ENCODE measurements at regions not wholly inside any gene's neighbourhood (a gene's known extent, or its start where the extent isn't known, plus 50 kb on each side); places are given as distances from the start of the nearest gene placed in this dataset.

DNA sequence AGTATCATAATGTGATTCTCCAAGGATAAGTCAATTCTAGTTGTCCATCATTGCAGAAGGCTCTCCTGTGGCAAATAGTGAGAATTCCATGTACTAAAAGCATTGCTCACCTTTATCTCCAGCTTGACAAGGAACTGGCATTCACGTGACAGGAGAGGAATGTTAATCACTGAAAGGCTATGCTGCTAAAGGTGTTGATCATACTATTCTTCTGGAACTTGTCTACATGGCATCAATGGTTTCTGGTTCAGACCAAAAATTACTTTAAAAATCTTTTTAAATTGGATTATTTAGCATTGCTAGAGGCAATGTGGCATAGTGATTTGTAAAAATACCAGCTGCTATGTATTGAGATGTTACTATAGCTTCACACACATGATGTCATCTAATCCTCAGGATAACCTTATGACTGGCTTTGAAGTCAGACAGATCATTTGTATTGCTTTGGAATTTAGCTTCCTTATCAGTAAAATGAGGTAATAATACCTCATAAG, 414.4 kb downstream of the MTX2 start:
- no peaks in the 10 kb centered on the region for H3K4me1 ChIP-seq (ENCODE audit: control insufficient read depth in 4 of 4, insufficient read depth in 4 of 4, low read length in 3 of 4)
- H3K4me3 ChIP-seq (ENCODE audit: low read depth in 1 of 3, low read length in 3 of 3) = no peak overlapping the region
- H3K27me3 ChIP-seq (ENCODE audit: control insufficient read depth in 4 of 4, insufficient read depth in 4 of 4, low read length in 3 of 4) = peaks cover 0 to 25% (median under 1%) of the 10 kb centered on the region in 4 donors
- no peaks in the 10 kb centered on the region for H3K9me3 ChIP-seq (ENCODE audit: control insufficient read depth in 4 of 4, low read length in 3 of 4)
- H3K27ac ChIP-seq (ENCODE audit: low read depth in 1 of 2, low read length in 2 of 2) = no peak overlapping the region
- TF ChIP-seq, protein P1, sequence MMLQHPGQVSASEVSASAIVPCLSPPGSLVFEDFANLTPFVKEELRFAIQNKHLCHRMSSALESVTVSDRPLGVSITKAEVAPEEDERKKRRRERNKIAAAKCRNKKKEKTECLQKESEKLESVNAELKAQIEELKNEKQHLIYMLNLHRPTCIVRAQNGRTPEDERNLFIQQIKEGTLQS (IDR thresholded peaks at IDR 0.05) = no peak
- TF ChIP-seq JUND (IDR thresholded peaks at IDR 0.05) (no peak), GABPA (IDR thresholded peaks at IDR 0.05 in 1 of 2, conservative IDR thresholded peaks at IDR 0.05 in 1 of 2) (no peak), RAD21 (IDR thresholded peaks at IDR 0.05) (no peak), RXRA (IDR thresholded peaks at IDR 0.05) (no peak), FOXA1 (IDR thresholded peaks at IDR 0.05) (no peak), YY1 (IDR thresholded peaks at IDR 0.05) (no peak), NR2F2 (IDR thresholded peaks at IDR 0.05) (no peak)
- TF ChIP-seq, protein P2, sequence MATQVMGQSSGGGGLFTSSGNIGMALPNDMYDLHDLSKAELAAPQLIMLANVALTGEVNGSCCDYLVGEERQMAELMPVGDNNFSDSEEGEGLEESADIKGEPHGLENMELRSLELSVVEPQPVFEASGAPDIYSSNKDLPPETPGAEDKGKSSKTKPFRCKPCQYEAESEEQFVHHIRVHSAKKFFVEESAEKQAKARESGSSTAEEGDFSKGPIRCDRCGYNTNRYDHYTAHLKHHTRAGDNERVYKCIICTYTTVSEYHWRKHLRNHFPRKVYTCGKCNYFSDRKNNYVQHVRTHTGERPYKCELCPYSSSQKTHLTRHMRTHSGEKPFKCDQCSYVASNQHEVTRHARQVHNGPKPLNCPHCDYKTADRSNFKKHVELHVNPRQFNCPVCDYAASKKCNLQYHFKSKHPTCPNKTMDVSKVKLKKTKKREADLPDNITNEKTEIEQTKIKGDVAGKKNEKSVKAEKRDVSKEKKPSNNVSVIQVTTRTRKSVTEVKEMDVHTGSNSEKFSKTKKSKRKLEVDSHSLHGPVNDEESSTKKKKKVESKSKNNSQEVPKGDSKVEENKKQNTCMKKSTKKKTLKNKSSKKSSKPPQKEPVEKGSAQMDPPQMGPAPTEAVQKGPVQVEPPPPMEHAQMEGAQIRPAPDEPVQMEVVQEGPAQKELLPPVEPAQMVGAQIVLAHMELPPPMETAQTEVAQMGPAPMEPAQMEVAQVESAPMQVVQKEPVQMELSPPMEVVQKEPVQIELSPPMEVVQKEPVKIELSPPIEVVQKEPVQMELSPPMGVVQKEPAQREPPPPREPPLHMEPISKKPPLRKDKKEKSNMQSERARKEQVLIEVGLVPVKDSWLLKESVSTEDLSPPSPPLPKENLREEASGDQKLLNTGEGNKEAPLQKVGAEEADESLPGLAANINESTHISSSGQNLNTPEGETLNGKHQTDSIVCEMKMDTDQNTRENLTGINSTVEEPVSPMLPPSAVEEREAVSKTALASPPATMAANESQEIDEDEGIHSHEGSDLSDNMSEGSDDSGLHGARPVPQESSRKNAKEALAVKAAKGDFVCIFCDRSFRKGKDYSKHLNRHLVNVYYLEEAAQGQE (IDR thresholded peaks at IDR 0.05) = no peak
- TF ChIP-seq, protein P3, sequence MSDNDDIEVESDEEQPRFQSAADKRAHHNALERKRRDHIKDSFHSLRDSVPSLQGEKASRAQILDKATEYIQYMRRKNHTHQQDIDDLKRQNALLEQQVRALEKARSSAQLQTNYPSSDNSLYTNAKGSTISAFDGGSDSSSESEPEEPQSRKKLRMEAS (IDR thresholded peaks at IDR 0.05) = no peak
- TF ChIP-seq, protein P4, sequence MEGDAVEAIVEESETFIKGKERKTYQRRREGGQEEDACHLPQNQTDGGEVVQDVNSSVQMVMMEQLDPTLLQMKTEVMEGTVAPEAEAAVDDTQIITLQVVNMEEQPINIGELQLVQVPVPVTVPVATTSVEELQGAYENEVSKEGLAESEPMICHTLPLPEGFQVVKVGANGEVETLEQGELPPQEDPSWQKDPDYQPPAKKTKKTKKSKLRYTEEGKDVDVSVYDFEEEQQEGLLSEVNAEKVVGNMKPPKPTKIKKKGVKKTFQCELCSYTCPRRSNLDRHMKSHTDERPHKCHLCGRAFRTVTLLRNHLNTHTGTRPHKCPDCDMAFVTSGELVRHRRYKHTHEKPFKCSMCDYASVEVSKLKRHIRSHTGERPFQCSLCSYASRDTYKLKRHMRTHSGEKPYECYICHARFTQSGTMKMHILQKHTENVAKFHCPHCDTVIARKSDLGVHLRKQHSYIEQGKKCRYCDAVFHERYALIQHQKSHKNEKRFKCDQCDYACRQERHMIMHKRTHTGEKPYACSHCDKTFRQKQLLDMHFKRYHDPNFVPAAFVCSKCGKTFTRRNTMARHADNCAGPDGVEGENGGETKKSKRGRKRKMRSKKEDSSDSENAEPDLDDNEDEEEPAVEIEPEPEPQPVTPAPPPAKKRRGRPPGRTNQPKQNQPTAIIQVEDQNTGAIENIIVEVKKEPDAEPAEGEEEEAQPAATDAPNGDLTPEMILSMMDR (IDR thresholded peaks at IDR 0.05; ENCODE audit: low read depth, low read length, missing input control) = no peak
- no peak for DNase-seq (ENCODE audit: low spot score)
- H3K9ac ChIP-seq (ENCODE audit: low read depth in 1 of 2, low read length in 2 of 2) = no peak overlapping the region
- no peaks in the 10 kb centered on the region for H3K36me3 ChIP-seq (ENCODE audit: control insufficient read depth in 4 of 4, insufficient read depth in 3 of 4, low read depth in 1 of 4, low read length in 3 of 4)
- 33% methylated on average over 1 of the region's 1 CpG for WGBS

DNA sequence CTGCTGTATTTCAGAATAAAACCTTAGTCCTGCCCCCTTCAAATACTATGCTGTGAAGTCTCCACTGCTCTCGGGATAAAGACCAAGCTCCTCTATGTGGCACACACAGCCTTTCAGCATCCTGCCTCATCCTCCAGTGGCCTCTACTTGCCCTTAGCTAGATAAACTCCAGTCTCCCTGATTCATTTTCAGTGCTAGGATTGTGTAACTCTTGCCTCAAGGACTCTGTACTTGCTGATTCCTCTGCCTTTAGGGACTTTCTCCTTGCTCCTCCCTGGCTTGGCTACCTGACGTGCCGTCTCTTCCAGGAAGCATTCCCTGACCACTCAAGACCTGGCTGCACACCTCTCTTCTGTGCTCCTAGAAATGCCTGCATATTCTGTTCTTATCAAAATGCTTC, 416.7 kb downstream of the MTX2 start:
- 48% methylated on average over 3 of the region's 3 CpGs for WGBS
- H3K4me1 ChIP-seq (ENCODE audit: control insufficient read depth in 4 of 4, insufficient read depth in 4 of 4, low read length in 3 of 4) = no peaks in the 10 kb centered on the region
- DNase-seq (ENCODE audit: low spot score) = no peak
- no peaks in the 10 kb centered on the region for H3K36me3 ChIP-seq (ENCODE audit: control insufficient read depth in 4 of 4, insufficient read depth in 3 of 4, low read depth in 1 of 4, low read length in 3 of 4)
- H3K27me3 ChIP-seq (ENCODE audit: control insufficient read depth in 4 of 4, insufficient read depth in 4 of 4, low read length in 3 of 4) = peaks cover 0 to 24% (median 0%) of the 10 kb centered on the region in 4 donors
- no peaks in the 10 kb centered on the region for H3K9me3 ChIP-seq (ENCODE audit: control insufficient read depth in 4 of 4, low read length in 3 of 4)
- TF ChIP-seq TAF1 (conservative IDR thresholded peaks at IDR 0.05) (no peak), FOXA1 (IDR thresholded peaks at IDR 0.05) (no peak), RAD21 (IDR thresholded peaks at IDR 0.05) (no peak), RXRA (IDR thresholded peaks at IDR 0.05) (no peak), SP1 (IDR thresholded peaks at IDR 0.05) (no peak), GABPA (IDR thresholded peaks at IDR 0.05 in 1 of 2, conservative IDR thresholded peaks at IDR 0.05 in 1 of 2) (no peak), NR2F2 (IDR thresholded peaks at IDR 0.05) (no peak)
- TF ChIP-seq, protein P4 (IDR thresholded peaks at IDR 0.05; ENCODE audit: low read depth, low read length, missing input control) = no peak
- H3K9ac ChIP-seq (ENCODE audit: low read depth in 1 of 2, low read length in 2 of 2) = no peak overlapping the region
- no peak overlapping the region for H3K27ac ChIP-seq (ENCODE audit: low read depth in 1 of 2, low read length in 2 of 2)
- H3K4me3 ChIP-seq (ENCODE audit: low read depth in 1 of 3, low read length in 3 of 3) = no peak overlapping the region
